ENCODE measurements at regions not wholly inside any gene's neighbourhood (a gene's known extent, or its start where the extent isn't known, plus 50 kb on each side); places are given as distances from the start of the nearest gene placed in this dataset.

DNA sequence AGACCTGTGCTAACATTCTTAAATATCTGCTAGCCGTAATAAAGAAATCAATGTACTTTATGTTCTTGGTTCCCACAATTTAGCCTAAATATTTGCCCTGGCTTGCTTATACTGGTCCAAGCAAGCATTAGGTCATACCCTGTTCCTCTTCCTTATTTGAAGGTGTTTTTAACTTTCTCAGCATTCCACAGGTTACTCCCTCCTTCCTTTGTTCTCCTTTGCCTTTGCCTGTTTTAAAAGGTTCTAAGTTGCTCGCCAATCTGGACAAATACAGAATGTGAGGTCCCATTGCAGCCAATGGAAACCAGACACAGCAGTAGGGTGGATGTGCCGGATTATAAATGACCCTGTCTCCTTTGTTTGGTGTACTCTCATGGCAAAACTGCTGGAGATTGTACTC lies 436.8 kb upstream of the PCDH7 start:
- TF ChIP-seq POLR2A (IDR thresholded peaks at IDR 0.05; ENCODE audit: low read length) (no peak), GATA1 (IDR thresholded peaks at IDR 0.05; ENCODE audit: low read depth, low read length) (no peak)
- DNase-seq, result no peak

DNA sequence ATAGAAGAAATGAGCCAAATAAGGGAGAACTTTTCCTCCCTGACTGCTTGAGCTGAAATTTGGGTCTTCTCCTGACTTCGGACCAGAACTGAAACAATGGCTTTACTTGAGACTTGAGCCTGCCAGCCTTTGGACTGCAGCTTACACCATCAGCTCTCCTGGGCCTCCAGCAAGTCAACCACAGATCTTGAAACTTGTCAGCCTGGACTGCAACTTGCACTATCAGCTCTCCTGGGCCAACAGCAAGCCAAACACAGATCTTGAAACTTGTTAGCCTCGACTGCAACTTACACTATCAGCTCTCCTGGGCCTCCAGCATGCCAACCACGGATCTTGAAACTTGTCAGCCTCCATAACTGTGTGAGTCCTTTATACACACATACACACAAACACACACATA lies 425.9 kb upstream of the PCDH7 start:
- TF ChIP-seq POLR2A (IDR thresholded peaks at IDR 0.05; ENCODE audit: low read length), result no peak
- no peak for TF ChIP-seq GATA1 (IDR thresholded peaks at IDR 0.05; ENCODE audit: low read depth, low read length)
- no peak for DNase-seq

DNA sequence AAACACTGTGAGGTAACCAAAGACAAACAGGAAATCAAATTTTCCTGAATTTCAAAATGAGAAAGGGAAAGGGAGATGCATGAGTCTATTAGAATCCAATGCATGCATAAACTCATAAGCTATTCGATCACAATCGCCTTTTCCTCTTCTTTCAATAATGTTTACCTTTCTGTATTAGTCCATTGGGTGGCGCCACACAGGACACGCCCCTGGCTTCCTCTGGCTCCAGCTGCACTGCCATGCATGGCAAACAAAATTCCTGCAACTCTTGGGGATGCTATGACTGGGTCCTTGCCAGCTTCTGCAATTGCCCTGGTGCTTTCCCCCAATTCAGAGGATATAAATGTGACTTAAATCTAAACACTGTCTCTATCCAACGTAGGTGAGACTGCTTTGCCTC lies 424.5 kb upstream of the PCDH7 start:
- DNase-seq, result no peak
- TF ChIP-seq POLR2A (IDR thresholded peaks at IDR 0.05; ENCODE audit: low read length) (no peak), GATA1 (IDR thresholded peaks at IDR 0.05; ENCODE audit: low read depth, low read length) (no peak)

DNA sequence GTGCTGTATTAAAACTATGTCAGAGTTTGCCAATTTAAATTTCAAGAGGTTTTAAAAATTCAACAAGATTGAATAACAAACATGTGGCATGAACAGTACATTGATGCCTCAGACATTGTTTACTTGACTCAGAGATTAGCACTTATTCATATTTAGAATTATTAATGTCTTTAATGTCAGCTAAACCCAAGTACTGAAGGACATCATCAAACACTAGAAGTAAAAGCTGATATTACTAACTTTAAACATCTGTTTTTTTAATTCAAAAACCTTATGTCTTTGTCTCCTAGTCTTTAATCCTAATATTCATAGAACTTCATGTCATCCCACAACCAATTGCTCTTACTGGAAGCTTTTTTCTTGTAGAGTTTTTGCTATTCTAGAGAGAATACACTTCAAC lies 406.2 kb upstream of the PCDH7 start:
- no peak for TF ChIP-seq GATA1 (IDR thresholded peaks at IDR 0.05; ENCODE audit: low read depth, low read length)
- no peak for TF ChIP-seq POLR2A (IDR thresholded peaks at IDR 0.05; ENCODE audit: low read length)
- no peak for DNase-seq

DNA sequence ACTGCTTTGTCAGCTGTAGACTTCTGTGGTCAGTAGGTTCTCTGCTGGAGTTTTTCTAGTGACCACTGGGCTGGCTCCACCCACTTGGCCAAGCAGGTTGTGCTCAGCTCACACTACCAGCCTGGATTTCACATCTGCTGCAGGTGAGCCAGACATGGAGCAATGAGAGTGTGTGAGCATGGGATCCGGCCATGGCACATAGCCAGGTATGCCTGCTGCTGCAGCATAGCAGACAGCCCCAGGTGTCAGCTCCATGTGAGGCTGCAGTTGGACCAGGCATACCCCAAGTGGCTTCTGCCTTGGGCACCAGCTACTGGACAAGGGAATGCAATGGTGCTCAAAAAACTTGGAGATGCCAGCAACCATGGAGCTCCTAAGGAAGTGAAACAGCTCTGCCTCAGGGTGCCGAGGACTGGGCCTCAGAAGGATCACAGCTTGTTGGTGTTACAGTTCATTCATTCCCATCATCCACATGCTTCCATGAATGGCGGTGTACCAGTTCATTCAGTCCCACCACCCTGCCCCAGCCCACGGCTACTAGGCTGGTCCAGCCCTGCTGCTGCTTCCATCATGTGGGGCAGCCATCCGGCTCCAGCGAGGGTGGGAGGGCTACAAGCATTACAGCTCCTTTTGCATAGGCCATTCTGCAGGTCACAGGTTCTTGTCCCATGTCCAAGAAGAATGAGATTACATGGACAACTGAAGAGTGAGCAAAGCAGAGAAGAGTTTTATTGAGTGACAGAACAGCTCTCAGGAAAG lies 389.1 kb upstream of the PCDH7 start:
- TF ChIP-seq POLR2A (IDR thresholded peaks at IDR 0.05; ENCODE audit: low read length) (no peak), GATA1 (IDR thresholded peaks at IDR 0.05; ENCODE audit: low read depth, low read length) (no peak)
- DNase-seq, result no peak

DNA sequence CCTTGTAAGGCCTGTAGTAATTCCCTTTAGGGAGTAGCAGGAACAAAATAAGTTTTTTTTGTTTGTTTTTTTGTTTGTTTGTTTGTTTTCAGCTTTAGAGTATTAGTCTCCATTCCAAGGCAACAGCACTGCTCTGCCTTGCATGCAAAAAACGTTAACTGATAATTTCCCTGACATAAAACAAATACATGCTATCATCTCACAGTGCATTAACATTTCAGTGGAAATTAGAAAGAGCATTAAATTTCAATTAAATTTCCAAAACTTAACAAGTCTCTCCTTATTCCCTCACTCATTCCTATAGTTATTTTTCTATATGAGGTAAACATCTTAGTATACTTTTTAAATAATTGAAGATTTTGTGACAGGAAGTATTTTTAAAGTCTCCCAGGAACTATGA lies 378.4 kb upstream of the PCDH7 start:
- TF ChIP-seq GATA1 (IDR thresholded peaks at IDR 0.05; ENCODE audit: low read depth, low read length), result no peak
- no peak for TF ChIP-seq POLR2A (IDR thresholded peaks at IDR 0.05; ENCODE audit: low read length)
- DNase-seq, result no peak

DNA sequence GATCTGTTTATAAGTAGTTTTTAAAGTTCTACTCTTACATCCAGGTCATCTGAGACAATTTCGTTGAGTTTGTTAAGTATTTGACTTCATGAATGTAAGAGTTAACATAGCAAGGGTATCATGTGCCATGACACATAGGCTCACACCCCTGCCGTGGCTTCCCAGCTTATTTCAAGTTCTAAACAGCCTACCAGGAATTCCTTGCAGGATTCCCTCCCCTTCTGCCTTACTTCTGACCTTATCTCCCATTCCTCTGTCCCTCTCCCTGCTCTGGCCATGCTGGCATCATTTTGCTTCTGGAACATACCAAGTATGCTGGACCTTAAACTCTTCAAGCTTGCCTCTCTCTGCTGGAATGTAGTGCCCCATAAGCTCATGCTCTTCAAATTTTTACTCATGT lies 369.9 kb upstream of the PCDH7 start:
- DNase-seq, result no peak
- TF ChIP-seq POLR2A (IDR thresholded peaks at IDR 0.05; ENCODE audit: low read length), result no peak
- no peak for TF ChIP-seq GATA1 (IDR thresholded peaks at IDR 0.05; ENCODE audit: low read depth, low read length)

DNA sequence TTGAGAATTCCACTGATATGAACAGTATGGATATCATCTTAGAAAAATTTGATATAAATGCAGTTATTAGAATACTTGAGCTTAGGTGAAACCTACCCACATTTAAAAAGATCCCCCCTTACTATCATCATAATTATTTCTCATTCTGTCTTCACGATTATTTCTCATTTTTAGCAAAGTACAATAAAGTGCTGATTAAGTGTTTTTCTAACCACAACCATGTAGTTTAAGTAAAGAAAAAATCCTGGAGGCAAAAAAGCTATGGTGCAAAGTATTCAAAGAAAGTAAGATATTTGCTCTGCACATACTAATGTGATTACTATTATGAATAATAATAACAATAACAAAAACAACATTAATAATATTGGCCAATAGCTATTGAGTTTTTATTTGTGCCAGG lies 365.6 kb upstream of the PCDH7 start:
- no peak for TF ChIP-seq POLR2A (IDR thresholded peaks at IDR 0.05; ENCODE audit: low read length)
- no peak for TF ChIP-seq GATA1 (IDR thresholded peaks at IDR 0.05; ENCODE audit: low read depth, low read length)
- no peak for DNase-seq

DNA sequence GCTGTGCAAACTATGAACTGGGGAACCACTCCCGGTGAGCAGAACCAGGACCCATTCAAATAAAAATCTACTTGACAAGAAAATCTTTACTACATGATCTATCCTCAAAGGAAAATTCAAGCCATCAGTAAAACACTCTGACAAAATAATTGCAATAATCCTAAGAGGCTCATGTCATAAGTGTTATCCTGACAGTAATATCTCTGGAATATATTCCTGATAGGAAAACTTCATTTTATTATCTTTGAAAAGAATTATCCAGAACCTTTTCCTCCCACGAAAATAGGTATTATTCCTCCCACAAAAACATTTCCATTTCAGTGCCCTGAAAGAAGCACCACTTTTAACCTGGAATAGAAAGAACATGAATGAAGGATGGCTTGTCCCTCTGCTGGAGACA lies 357.7 kb upstream of the PCDH7 start:
- TF ChIP-seq POLR2A (IDR thresholded peaks at IDR 0.05; ENCODE audit: low read length), result no peak
- no peak for TF ChIP-seq GATA1 (IDR thresholded peaks at IDR 0.05; ENCODE audit: low read depth, low read length)
- no peak for DNase-seq

DNA sequence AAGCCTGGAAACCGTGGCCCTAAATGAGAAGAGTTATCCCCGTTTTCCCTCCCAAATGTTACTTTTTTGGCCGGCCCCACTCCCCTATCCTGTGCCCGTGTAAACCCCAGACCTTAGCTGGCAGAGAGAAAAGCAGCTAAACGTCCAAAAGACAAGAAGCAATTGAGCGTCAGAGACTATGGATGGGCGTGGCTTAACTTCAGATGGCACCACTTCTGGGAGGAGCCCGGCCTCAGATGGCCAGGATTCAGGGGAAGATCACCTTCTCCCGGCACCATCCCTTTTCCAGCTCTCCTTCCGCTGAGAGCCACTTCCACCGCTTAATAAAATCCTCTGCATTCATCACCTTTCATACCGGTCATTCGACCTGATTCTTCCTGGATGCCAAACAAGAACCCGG lies 350.1 kb upstream of the PCDH7 start:
- no peak for DNase-seq
- TF ChIP-seq GATA1 (IDR thresholded peaks at IDR 0.05; ENCODE audit: low read depth, low read length) (no peak), POLR2A (IDR thresholded peaks at IDR 0.05; ENCODE audit: low read length) (no peak)

DNA sequence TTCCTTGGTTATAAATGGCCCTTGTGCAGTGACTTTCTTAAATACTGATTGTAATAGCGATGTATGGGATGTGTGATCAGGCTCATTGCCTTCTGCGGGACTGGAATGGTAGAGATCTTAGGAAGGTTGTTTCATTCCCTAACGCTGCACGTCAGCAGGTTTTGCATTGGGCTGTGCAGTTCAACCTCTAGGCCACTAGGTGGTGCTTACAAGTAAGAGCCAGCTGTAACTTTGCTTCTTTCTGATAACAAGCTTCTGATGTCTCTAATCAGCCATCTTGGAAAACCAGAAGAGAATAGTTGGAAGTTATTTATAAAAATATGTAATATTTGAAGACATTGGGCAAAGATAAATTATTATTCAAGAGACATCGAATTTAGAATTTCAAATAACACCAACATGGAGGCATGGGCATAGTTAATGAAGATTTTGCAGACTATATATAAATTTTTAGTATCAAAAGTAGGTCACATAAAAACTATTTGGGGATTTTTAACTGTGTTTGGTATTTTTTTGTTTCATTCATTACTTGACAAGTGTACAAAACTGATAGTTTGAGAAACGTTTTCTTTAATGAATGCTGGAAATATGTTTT lies 339.7 kb upstream of the PCDH7 start:
- DNase-seq, result peak; percentile 17 to 27
- TF ChIP-seq GATA1 (IDR thresholded peaks at IDR 0.05; ENCODE audit: low read depth, low read length), result no peak
- TF ChIP-seq POLR2A (IDR thresholded peaks at IDR 0.05; ENCODE audit: low read length), result no peak

DNA sequence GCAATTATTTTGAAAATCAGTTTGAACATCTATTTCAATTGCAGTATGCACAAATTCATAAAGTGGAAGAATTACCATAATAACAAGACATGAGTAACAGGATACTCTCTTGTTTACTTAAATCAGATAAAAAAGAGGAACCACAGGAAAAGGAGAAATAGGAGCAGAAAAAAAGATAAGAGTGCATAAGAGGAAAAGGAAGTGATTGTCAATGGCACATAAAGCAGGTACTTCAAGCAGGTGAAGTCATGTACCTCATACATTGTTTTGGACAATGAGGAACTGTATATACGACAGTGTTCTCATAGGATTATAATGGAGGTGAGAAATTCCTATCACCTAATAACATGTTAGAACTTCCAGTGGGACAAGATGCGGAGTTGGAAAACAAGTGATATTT lies 334.5 kb upstream of the PCDH7 start:
- TF ChIP-seq POLR2A (IDR thresholded peaks at IDR 0.05; ENCODE audit: low read length), result no peak
- no peak for TF ChIP-seq GATA1 (IDR thresholded peaks at IDR 0.05; ENCODE audit: low read depth, low read length)
- no peak for DNase-seq

DNA sequence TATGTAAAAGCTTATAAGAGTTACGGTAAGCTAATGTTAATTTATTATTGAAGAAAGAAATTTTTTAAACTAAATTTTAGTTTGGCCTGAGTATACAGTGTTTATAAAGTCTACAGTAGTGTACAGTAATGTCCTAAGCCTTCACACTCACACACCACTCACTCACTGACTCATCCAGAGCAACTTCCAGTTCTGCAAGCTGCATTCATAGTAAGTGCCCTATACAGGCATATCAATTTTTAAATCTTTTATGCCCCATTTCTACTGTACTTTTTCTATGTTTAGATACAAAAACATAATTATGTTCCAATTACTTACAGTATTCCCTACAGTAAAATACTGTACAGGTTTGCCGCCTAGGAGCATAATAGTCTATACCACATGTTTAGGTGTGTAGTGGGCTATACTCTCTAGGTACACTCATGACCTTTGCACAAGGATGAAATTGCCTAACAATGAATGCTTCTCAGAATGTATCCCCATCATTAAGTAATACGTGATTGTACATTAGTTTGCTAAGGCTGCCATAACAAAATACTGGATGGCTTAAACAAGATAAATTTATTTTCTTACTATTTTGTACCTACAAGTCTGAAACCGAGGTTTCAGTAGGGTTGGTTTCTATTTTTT lies 333.8 kb upstream of the PCDH7 start:
- DNase-seq, result no peak
- no peak for TF ChIP-seq GATA1 (IDR thresholded peaks at IDR 0.05; ENCODE audit: low read depth, low read length)
- no peak for TF ChIP-seq POLR2A (IDR thresholded peaks at IDR 0.05; ENCODE audit: low read length)

DNA sequence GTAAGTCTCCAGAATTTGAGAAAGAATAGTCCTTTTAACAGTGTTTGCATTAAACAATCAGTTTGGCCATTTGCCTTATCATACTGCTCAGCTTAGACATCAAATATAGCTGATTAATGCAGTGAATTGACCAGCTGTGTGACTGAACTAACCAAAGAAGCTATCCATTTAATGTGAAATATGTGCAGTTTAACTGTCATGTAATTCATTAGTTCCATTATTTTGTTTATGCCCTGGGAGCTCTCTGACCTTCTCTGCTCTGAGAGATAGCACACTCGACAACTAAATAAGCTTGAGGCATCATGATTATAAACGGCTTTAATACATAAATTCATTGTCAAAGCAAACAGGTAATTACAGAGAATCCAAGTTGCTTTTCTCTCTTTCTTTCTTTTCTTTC lies 324.3 kb upstream of the PCDH7 start:
- no peak for TF ChIP-seq POLR2A (IDR thresholded peaks at IDR 0.05; ENCODE audit: low read length)
- TF ChIP-seq GATA1 (IDR thresholded peaks at IDR 0.05; ENCODE audit: low read depth, low read length), result no peak
- DNase-seq, result no peak
